Osteocyte (in vitro differentiated cells): ENCODE measurements at regions not wholly inside any gene's neighbourhood (a gene's known extent, or its start where the extent isn't known, plus 50 kb on each side); places are given as distances from the start of the nearest gene placed in this dataset.

Experiments used
- DNase-seq: peaks from one replicate; pipeline ENCODE4 v3.0.0; 2021; ENCODE audit warnings: mixed read lengths; ENCODE audit not compliant: unreplicated experiment; ENCODE audit errors: extremely low spot score
- H3K27ac Mint-ChIP-seq: one replicate; pipeline ENCODE4 v1.8.0; 2021; ENCODE audit warnings: mild to moderate bottlenecking, mixed read lengths; ENCODE audit not compliant: unreplicated experiment
- H3K27me3 Mint-ChIP-seq: one replicate; pipeline ENCODE4 v1.8.0; 2021; ENCODE audit warnings: mixed read lengths; ENCODE audit not compliant: unreplicated experiment
- H3K36me3 Mint-ChIP-seq: one replicate; pipeline ENCODE4 v1.8.0; 2021; ENCODE audit warnings: mixed read lengths; ENCODE audit not compliant: unreplicated experiment
- H3K4me1 Mint-ChIP-seq: one replicate; pipeline ENCODE4 v1.8.0; 2021; ENCODE audit warnings: mixed read lengths; ENCODE audit not compliant: unreplicated experiment
- H3K4me3 Mint-ChIP-seq: one replicate; pipeline ENCODE4 v1.8.0; 2021; ENCODE audit warnings: mild to moderate bottlenecking, moderate library complexity, mixed read lengths; ENCODE audit not compliant: unreplicated experiment
- H3K9me3 Mint-ChIP-seq: one replicate; pipeline ENCODE4 v1.8.0; 2021; ENCODE audit warnings: mixed read lengths; ENCODE audit not compliant: unreplicated experiment
- CTCF ChIP-seq: fragments of 200-600 bp; sonication (generic); IDR thresholded peaks from 2 replicates; pipeline ENCODE4 v1.5.0; 2021; ENCODE audit warnings: antibody characterized with exemption, mild to moderate bottlenecking, moderate library complexity

- Mint-ChIP-seq H3K4me1 (no peaks in the 10 kb centered on the region), H3K4me3 (no peak overlapping the region), H3K27me3 (no peaks in the 10 kb centered on the region), H3K9me3 (peaks cover 11% of the 10 kb centered on the region), H3K36me3 (peaks cover 2% of the 10 kb centered on the region), H3K27ac (no peak overlapping the region)
- TF ChIP-seq CTCF, result no peak
- DNase-seq, result no peak
Observed at GRCh38 chr16:65771707-65772106, 594.8 kb upstream of the CDH5 start.

- Mint-ChIP-seq H3K4me1 (no peaks in the 10 kb centered on the region), H3K4me3 (no peak overlapping the region), H3K27ac (no peak overlapping the region), H3K36me3 (peaks cover 2% of the 10 kb centered on the region), H3K9me3 (peaks cover 10% of the 10 kb centered on the region), H3K27me3 (no peaks in the 10 kb centered on the region)
- DNase-seq, result no peak
- no peak for TF ChIP-seq CTCF
Observed at GRCh38 chr16:65770752-65771151, 595.7 kb upstream of the CDH5 start.

GRCh38 chr16:65769776-65770438 is 596.6 kb upstream of the CDH5 start:
- TF ChIP-seq CTCF, result no peak
- DNase-seq, result no peak
- Mint-ChIP-seq H3K4me3 (no peak overlapping the region), H3K36me3 (peaks cover 2% of the 10 kb centered on the region), H3K9me3 (peaks cover 10% of the 10 kb centered on the region), H3K27ac (no peak overlapping the region), H3K4me1 (no peaks in the 10 kb centered on the region), H3K27me3 (no peaks in the 10 kb centered on the region)

- Mint-ChIP-seq H3K27ac (no peak overlapping the region), H3K4me3 (no peak overlapping the region), H3K27me3 (no peaks in the 10 kb centered on the region), H3K36me3 (peaks cover 2% of the 10 kb centered on the region), H3K4me1 (no peaks in the 10 kb centered on the region), H3K9me3 (peaks cover 10% of the 10 kb centered on the region)
- no peak for DNase-seq
- no peak for TF ChIP-seq CTCF
Observed at GRCh38 chr16:65769055-65769465, 597.4 kb upstream of the CDH5 start.

GRCh38 chr16:65767125-65767524 is 599.4 kb upstream of the CDH5 start:
- Mint-ChIP-seq H3K27ac (no peak overlapping the region), H3K4me1 (no peaks in the 10 kb centered on the region), H3K4me3 (no peak overlapping the region), H3K27me3 (no peaks in the 10 kb centered on the region), H3K36me3 (peaks cover 2% of the 10 kb centered on the region), H3K9me3 (peaks cover 10% of the 10 kb centered on the region)
- no peak for TF ChIP-seq CTCF
- no peak for DNase-seq
